H9 (cell line): ENCODE measurements at regions not wholly inside any gene's neighbourhood (a gene's known extent, or its start where the extent isn't known, plus 50 kb on each side); places are given as distances from the start of the nearest gene placed in this dataset.

Experiments
- DNase-seq: peaks from one replicate; pipeline ENCODE4 v3.0.0-alpha.2; 2017
- H2AFZ ChIP-seq: one replicate; pipeline ENCODE4 v1.6.1; 2013; ENCODE audit warnings: mild to moderate bottlenecking, low read length, control low read depth, moderate library complexity
- H2AK5ac ChIP-seq: 2 replicates; pipeline ENCODE4 v1.6.1; 2013; ENCODE audit warnings: low read length, control low read depth, mixed read lengths; ENCODE audit not compliant: insufficient read length
- H2BK120ac ChIP-seq: one replicate; pipeline ENCODE4 v1.6.1; 2013; ENCODE audit warnings: low read depth, mild to moderate bottlenecking, low read length, control low read depth, inconsistent platforms; ENCODE audit not compliant: poor library complexity, severe bottlenecking
- H2BK12ac ChIP-seq: 2 replicates; pipeline ENCODE4 v1.6.1; 2013; ENCODE audit warnings: low read length, control low read depth, mixed read lengths, low read depth; ENCODE audit not compliant: insufficient read length
- H2BK15ac ChIP-seq: 2 replicates; pipeline ENCODE4 v1.6.1; 2013; ENCODE audit warnings: low read depth, low read length, control low read depth
- H2BK20ac ChIP-seq: one replicate; pipeline ENCODE4 v1.6.1; 2013; ENCODE audit warnings: low read depth, mild to moderate bottlenecking, low read length, control low read depth, inconsistent platforms; ENCODE audit not compliant: poor library complexity, severe bottlenecking
- H2BK5ac ChIP-seq: 2 replicates; pipeline ENCODE4 v1.6.1; 2013; ENCODE audit warnings: low read length, control low read depth, mixed read lengths; ENCODE audit not compliant: insufficient read length
- H3K14ac ChIP-seq: 2 replicates; pipeline ENCODE4 v1.6.1; 2013; ENCODE audit warnings: low read length, control low read depth; ENCODE audit not compliant: insufficient read depth
- H3K18ac ChIP-seq: 2 replicates; pipeline ENCODE4 v1.6.1; 2013; ENCODE audit warnings: low read depth, mild to moderate bottlenecking, mixed read lengths, low read length, control low read depth; ENCODE audit not compliant: insufficient read length
- H3K23ac ChIP-seq: 2 replicates; pipeline ENCODE4 v1.6.1; 2013; ENCODE audit warnings: low read length, control low read depth, mixed read lengths, low read depth; ENCODE audit not compliant: insufficient read length
- H3K23me2 ChIP-seq: 2 replicates; pipeline ENCODE4 v1.6.1; 2013; ENCODE audit warnings: low read depth, mild to moderate bottlenecking, mixed read lengths, low read length, control low read depth; ENCODE audit not compliant: insufficient read length, poor library complexity, severe bottlenecking
- H3K27ac ChIP-seq: 2 replicates; pipeline ENCODE4 v1.5.1; 2013; ENCODE audit warnings: low read length, control low read depth, mixed read lengths, low read depth; ENCODE audit not compliant: insufficient read length
- H3K27me3 ChIP-seq: 2 replicates; pipeline ENCODE4 v1.6.1; 2013; ENCODE audit warnings: low read length, control low read depth, inconsistent platforms; ENCODE audit not compliant: insufficient read depth
- H3K4ac ChIP-seq: 2 replicates; pipeline ENCODE4 v1.6.1; 2013; ENCODE audit warnings: low read depth, mild to moderate bottlenecking, control low read depth, inconsistent platforms, low read length, moderate library complexity
- H3K4me1 ChIP-seq: 2 replicates; pipeline ENCODE4 v1.6.1; 2013; ENCODE audit warnings: low read length, control low read depth, inconsistent platforms; ENCODE audit not compliant: insufficient read depth
- H3K4me2 ChIP-seq: 2 replicates; pipeline ENCODE4 v1.6.1; 2013; ENCODE audit warnings: low read length, control low read depth, mixed read lengths; ENCODE audit not compliant: insufficient read length, insufficient read depth
- H3K56ac ChIP-seq: 2 replicates; pipeline ENCODE4 v1.6.1; 2013; ENCODE audit warnings: low read depth, mild to moderate bottlenecking, mixed read lengths, low read length, control low read depth; ENCODE audit not compliant: insufficient read length
- H3K79me1 ChIP-seq: 2 replicates; pipeline ENCODE4 v1.6.1; 2013; ENCODE audit warnings: low read depth, mild to moderate bottlenecking, moderate library complexity, low read length, control low read depth, inconsistent platforms; ENCODE audit not compliant: insufficient read depth, poor library complexity, severe bottlenecking
- H3K79me2 ChIP-seq: 2 replicates; pipeline ENCODE4 v1.6.1; 2013; ENCODE audit warnings: low read length, control low read depth, inconsistent platforms; ENCODE audit not compliant: insufficient read depth
- H3K9ac ChIP-seq: 2 replicates; pipeline ENCODE4 v1.6.1; 2013; ENCODE audit warnings: low read length, control low read depth, mixed read lengths; ENCODE audit not compliant: insufficient read length; ENCODE audit errors: extremely low read depth
- H3K9me3 ChIP-seq: one replicate; pipeline ENCODE4 v1.6.1; 2013; ENCODE audit warnings: low read depth, low read length, inconsistent platforms; ENCODE audit not compliant: control insufficient read depth
- H3T11ph ChIP-seq: one replicate; pipeline ENCODE4 v1.6.1; 2013; ENCODE audit warnings: mild to moderate bottlenecking, low read length, control low read depth, inconsistent platforms
- H4K20me1 ChIP-seq: one replicate; pipeline ENCODE4 v1.6.1; 2013; ENCODE audit not compliant: control insufficient read depth, insufficient read length, insufficient read depth
- H4K5ac ChIP-seq: 2 replicates; pipeline ENCODE4 v1.6.1; 2013; ENCODE audit warnings: low read depth, mild to moderate bottlenecking, mixed read lengths, low read length, control low read depth; ENCODE audit not compliant: insufficient read length
- H4K8ac ChIP-seq: replicated peaks from 2 replicates; pipeline ENCODE4 v1.6.1; 2013; ENCODE audit warnings: low read length, control low read depth, mixed read lengths, low read depth; ENCODE audit not compliant: insufficient read length
- H4K91ac ChIP-seq: 2 replicates; pipeline ENCODE4 v1.6.1; 2013; ENCODE audit warnings: low read depth, mild to moderate bottlenecking, moderate library complexity, mixed read lengths, low read length, control low read depth; ENCODE audit not compliant: insufficient read length
- H3K27ac Mint-ChIP-seq, 3 experiments: 2 replicates in 2 of 3; 3 replicates in 1 of 3; pipeline ENCODE4 v1.8.0; 2020 to 2021; ENCODE audit warnings: mixed read lengths in 3 of 3, mild to moderate bottlenecking in 1 of 3, moderate library complexity in 1 of 3
- H3K27me3 Mint-ChIP-seq: 2 replicates; pipeline ENCODE4 v1.8.0; 2021; ENCODE audit warnings: low read depth, mild to moderate bottlenecking, moderate library complexity, mixed read lengths
- H3K36me3 Mint-ChIP-seq, 3 experiments: 2 replicates in 2 of 3; 3 replicates in 1 of 3; pipeline ENCODE4 v1.8.0; 2020 to 2021; ENCODE audit warnings: low read depth in 3 of 3, mixed read lengths in 3 of 3; ENCODE audit not compliant: insufficient read depth in 1 of 3
- H3K4me1 Mint-ChIP-seq, 2 experiments: 2 replicates each; pipeline ENCODE4 v1.8.0; 2020; ENCODE audit warnings: mixed read lengths in 2 of 2
- H3K4me3 Mint-ChIP-seq, 2 experiments: 2 replicates in 1 of 2; 3 replicates in 1 of 2; pipeline ENCODE4 v1.8.0; 2020 to 2021; ENCODE audit warnings: mild to moderate bottlenecking in 2 of 2, mixed read lengths in 2 of 2, moderate library complexity in 1 of 2
- H3K9me3 Mint-ChIP-seq, 2 experiments: 2 replicates in 1 of 2; 3 replicates in 1 of 2; pipeline ENCODE4 v1.8.0; 2020; ENCODE audit warnings: mild to moderate bottlenecking in 2 of 2, mixed read lengths in 2 of 2, moderate library complexity in 1 of 2
- WGBS: extraction: QIAGEN DNeasy Blood & Tissue Kit; methylation state at CpG from one replicate; pipeline ENCODE4 v1.1.7; 2013; ENCODE audit warnings: missing lambda C conversion rate, low lambda C conversion rate, mixed read lengths; ENCODE audit not compliant: insufficient read length; ENCODE audit errors: extremely low coverage; 5-methylcytosine and 5-hydroxymethylcytosine counted together
- TF ChIP-seq, protein P1 (sequence below): fragments of 200-600 bp; sonication (generic); conservative IDR thresholded peaks from 3 replicates; pipeline ENCODE4 v1.8.0; 2021; ENCODE audit warnings: antibody characterized with exemption, mild to moderate bottlenecking

DNA sequence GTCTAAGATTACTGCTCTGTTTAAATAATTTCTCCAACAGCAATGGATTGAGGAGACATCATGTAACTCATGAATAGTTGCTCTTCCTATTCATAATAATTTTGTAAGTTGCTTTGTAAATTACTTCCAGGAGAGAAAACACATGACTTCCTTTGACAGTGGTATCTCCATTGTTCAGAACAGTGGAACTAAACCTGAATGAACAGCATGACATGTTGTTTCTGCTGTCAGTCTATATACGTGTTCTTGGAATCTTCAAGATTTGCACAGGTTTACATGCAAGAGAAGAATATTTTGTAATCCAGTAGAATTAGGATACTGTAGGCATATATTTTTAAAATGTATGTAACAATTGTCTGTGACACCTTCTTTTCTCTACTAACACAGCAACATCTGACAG lies 618.8 kb upstream of the GRID2 start:
- Histone ChIP-seq H4K91ac (no peak overlapping the region), H4K8ac (no peak overlapping the region), H3K4me2 (no peak overlapping the region), H3K4me1 (no peaks in the 10 kb centered on the region), H3K27me3 (no peaks in the 10 kb centered on the region), H3K9me3 (no peaks in the 10 kb centered on the region), H2BK15ac (no peak overlapping the region), H2AK5ac (no peak overlapping the region), H2BK12ac (no peak overlapping the region), H2BK20ac (no peak overlapping the region), H3K79me1 (no peaks in the 10 kb centered on the region), H3K56ac (no peak overlapping the region), H2AFZ (no peak overlapping the region), H3K23me2 (no peaks in the 10 kb centered on the region), H3K79me2 (no peaks in the 10 kb centered on the region), H3T11ph (no peak overlapping the region), H3K14ac (no peak overlapping the region), H3K27ac (no peak overlapping the region), H3K9ac (no peak overlapping the region), H2BK5ac (no peak overlapping the region), H4K5ac (no peak overlapping the region), H3K18ac (no peak overlapping the region), H3K23ac (no peak overlapping the region), H2BK120ac (no peak overlapping the region), H3K4ac (no peak overlapping the region), H4K20me1 (no peaks in the 10 kb centered on the region)
- DNase-seq = no peak
- TF ChIP-seq, protein P1, sequence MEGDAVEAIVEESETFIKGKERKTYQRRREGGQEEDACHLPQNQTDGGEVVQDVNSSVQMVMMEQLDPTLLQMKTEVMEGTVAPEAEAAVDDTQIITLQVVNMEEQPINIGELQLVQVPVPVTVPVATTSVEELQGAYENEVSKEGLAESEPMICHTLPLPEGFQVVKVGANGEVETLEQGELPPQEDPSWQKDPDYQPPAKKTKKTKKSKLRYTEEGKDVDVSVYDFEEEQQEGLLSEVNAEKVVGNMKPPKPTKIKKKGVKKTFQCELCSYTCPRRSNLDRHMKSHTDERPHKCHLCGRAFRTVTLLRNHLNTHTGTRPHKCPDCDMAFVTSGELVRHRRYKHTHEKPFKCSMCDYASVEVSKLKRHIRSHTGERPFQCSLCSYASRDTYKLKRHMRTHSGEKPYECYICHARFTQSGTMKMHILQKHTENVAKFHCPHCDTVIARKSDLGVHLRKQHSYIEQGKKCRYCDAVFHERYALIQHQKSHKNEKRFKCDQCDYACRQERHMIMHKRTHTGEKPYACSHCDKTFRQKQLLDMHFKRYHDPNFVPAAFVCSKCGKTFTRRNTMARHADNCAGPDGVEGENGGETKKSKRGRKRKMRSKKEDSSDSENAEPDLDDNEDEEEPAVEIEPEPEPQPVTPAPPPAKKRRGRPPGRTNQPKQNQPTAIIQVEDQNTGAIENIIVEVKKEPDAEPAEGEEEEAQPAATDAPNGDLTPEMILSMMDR = no peak
- WGBS = no CpG with 5 or more reads among the region's 1 CpG
- Mint-ChIP-seq H3K36me3 (peaks cover 0 to 2% (median 0%) of the 10 kb centered on the region in 3 experiments; a peak in 1 of 7 replicates), H3K9me3 (no peaks in the 10 kb centered on the region; a peak in 1 of 5 replicates), H3K4me1 (peaks cover 0 to 2% of the 10 kb centered on the region in 2 experiments; a peak in 1 of 4 replicates), H3K27me3 (no peaks in the 10 kb centered on the region), H3K27ac (no peak overlapping the region), H3K4me3 (no peak overlapping the region)
